ENCODE measurements at regions not wholly inside any gene's neighbourhood (a gene's known extent, or its start where the extent isn't known, plus 50 kb on each side); places are given as distances from the start of the nearest gene placed in this dataset.
"Not testable (repeated sequence)": the region's sequence is repeated elsewhere in the genome, so short reads cannot be mapped to it uniquely, and the experiment has no call there.

GRCh38 chr1:147348592-147348991 is 106.1 kb downstream of the CHD1L start:
- H3K9me3 ChIP-seq (ENCODE audit: control insufficient read depth in 1 of 2, insufficient read depth in 1 of 2, low read depth in 1 of 2, low read length in 2 of 2); H3K9me2 ChIP-seq (ENCODE audit: insufficient read depth); H3K27me3 ChIP-seq (ENCODE audit: insufficient read depth, low read length); H3K27ac ChIP-seq (ENCODE audit: low read depth, low read length); H3K4me3 ChIP-seq (replicated peaks in 1 of 2; ENCODE audit: low read depth in 1 of 2, low read length in 2 of 2); H3K4me2 ChIP-seq (ENCODE audit: low read length); DNase-seq (ENCODE audit: low read depth, low spot score); H4K20me1 ChIP-seq (ENCODE audit: insufficient read depth); H2AFZ ChIP-seq (ENCODE audit: low read depth, low read length, poor library complexity, severe bottlenecking); H3K79me2 ChIP-seq (ENCODE audit: insufficient read depth, low read length); POLR2A ChIA-PET; ATAC-seq; H3K9ac ChIP-seq (ENCODE audit: low read length); intact Hi-C loops (cut with micrococcal nuclease); CTCF ChIA-PET; BruUV-seq (replicated peaks); H3K4me1 ChIP-seq (ENCODE audit: control insufficient read depth in 1 of 2, insufficient read depth in 2 of 2, low read length in 2 of 2); H3K36me3 ChIP-seq (ENCODE audit: control insufficient read depth in 1 of 2, insufficient read depth in 2 of 2, low read length in 2 of 2); RAD21 ChIA-PET (ENCODE audit: low non-redundant PET in 1 of 2, low total read pairs in 2 of 2, uncharacterized antibody in 2 of 2, unreplicated experiment in 2 of 2): not testable (repeated sequence)

DNA sequence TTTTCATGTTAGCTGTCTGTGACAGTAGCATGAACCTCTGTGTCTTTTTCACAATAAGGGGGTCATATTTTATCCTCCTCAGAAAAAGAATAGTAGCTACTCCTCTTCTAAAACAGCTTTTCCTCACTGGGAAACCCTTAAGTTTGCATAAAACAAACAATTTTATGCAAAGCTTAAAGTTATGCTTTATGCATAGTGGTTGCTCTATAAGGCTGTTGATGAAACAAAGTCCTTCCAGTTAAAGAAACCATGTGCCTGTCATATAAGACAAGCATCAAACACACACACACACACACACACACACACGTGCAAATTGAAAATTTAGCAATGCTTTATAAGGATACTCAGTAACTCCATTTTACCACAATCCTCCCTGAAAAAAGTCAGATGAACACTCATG is 107.0 kb downstream of the CHD1L start:
- no peak overlapping the region for H3K9ac ChIP-seq (ENCODE audit: low read length)
- H3K4me2 ChIP-seq (ENCODE audit: low read length) = no peak overlapping the region
- no peaks in the 10 kb centered on the region for H3K36me3 ChIP-seq (ENCODE audit: control insufficient read depth in 1 of 2, insufficient read depth in 2 of 2, low read length in 2 of 2)
- H4K20me1 ChIP-seq (ENCODE audit: insufficient read depth) = no peaks in the 10 kb centered on the region
- H3K4me3 ChIP-seq (replicated peaks in 1 of 2; ENCODE audit: low read depth in 1 of 2, low read length in 2 of 2) = no peak overlapping the region
- CTCF ChIA-PET = no interaction called here
- intact Hi-C loops (cut with micrococcal nuclease) = no loop called here
- POLR2A ChIA-PET = no interaction called here
- no peak for ATAC-seq
- no peak overlapping the region for H3K27ac ChIP-seq (ENCODE audit: low read depth, low read length)
- H3K9me2 ChIP-seq (ENCODE audit: insufficient read depth) = no peaks in the 10 kb centered on the region
- no TSS peak for BruUV-seq (replicated peaks)
- H3K4me1 ChIP-seq (ENCODE audit: control insufficient read depth in 1 of 2, insufficient read depth in 2 of 2, low read length in 2 of 2) = no peaks in the 10 kb centered on the region
- DNase-seq (ENCODE audit: low read depth, low spot score) = no peak
- H3K27me3 ChIP-seq (ENCODE audit: insufficient read depth, low read length) = no peaks in the 10 kb centered on the region
- no peaks in the 10 kb centered on the region for H3K9me3 ChIP-seq (ENCODE audit: control insufficient read depth in 1 of 2, insufficient read depth in 1 of 2, low read depth in 1 of 2, low read length in 2 of 2)
- no peaks in the 10 kb centered on the region for H3K79me2 ChIP-seq (ENCODE audit: insufficient read depth, low read length)
- no peak overlapping the region for H2AFZ ChIP-seq (ENCODE audit: low read depth, low read length, poor library complexity, severe bottlenecking)
- RAD21 ChIA-PET (ENCODE audit: low non-redundant PET in 1 of 2, low total read pairs in 2 of 2, uncharacterized antibody in 2 of 2, unreplicated experiment in 2 of 2) = no interaction called here
- no peak for TF ChIP-seq ELF1 (IDR thresholded peaks at IDR 0.05; ENCODE audit: borderline replicate concordance, low read depth)
- TF ChIP-seq, protein P1, sequence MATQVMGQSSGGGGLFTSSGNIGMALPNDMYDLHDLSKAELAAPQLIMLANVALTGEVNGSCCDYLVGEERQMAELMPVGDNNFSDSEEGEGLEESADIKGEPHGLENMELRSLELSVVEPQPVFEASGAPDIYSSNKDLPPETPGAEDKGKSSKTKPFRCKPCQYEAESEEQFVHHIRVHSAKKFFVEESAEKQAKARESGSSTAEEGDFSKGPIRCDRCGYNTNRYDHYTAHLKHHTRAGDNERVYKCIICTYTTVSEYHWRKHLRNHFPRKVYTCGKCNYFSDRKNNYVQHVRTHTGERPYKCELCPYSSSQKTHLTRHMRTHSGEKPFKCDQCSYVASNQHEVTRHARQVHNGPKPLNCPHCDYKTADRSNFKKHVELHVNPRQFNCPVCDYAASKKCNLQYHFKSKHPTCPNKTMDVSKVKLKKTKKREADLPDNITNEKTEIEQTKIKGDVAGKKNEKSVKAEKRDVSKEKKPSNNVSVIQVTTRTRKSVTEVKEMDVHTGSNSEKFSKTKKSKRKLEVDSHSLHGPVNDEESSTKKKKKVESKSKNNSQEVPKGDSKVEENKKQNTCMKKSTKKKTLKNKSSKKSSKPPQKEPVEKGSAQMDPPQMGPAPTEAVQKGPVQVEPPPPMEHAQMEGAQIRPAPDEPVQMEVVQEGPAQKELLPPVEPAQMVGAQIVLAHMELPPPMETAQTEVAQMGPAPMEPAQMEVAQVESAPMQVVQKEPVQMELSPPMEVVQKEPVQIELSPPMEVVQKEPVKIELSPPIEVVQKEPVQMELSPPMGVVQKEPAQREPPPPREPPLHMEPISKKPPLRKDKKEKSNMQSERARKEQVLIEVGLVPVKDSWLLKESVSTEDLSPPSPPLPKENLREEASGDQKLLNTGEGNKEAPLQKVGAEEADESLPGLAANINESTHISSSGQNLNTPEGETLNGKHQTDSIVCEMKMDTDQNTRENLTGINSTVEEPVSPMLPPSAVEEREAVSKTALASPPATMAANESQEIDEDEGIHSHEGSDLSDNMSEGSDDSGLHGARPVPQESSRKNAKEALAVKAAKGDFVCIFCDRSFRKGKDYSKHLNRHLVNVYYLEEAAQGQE (IDR thresholded peaks at IDR 0.05; ENCODE audit: low read depth) = no peak
- TF ChIP-seq CBX3 (IDR thresholded peaks at IDR 0.05; ENCODE audit: low read depth) = no peak
- no peak for TF ChIP-seq TCF7L2 (IDR thresholded peaks at IDR 0.05; ENCODE audit: borderline replicate concordance, extremely low read depth, insufficient read depth, insufficient read length)
- no peak for TF ChIP-seq FOSL1 (IDR thresholded peaks at IDR 0.05; ENCODE audit: low read depth)
- TF ChIP-seq ATF3 (IDR thresholded peaks at IDR 0.05) = no peak
- TF ChIP-seq SP1 (IDR thresholded peaks at IDR 0.05; ENCODE audit: low read depth) = no peak
- no peak for TF ChIP-seq ZNF274 (IDR thresholded peaks at IDR 0.05; ENCODE audit: low read depth, low read length)
- no peak for TF ChIP-seq SRF (IDR thresholded peaks at IDR 0.05; ENCODE audit: low read depth)
- no peak for TF ChIP-seq ZFX (IDR thresholded peaks at IDR 0.05)
- TF ChIP-seq, protein P2, sequence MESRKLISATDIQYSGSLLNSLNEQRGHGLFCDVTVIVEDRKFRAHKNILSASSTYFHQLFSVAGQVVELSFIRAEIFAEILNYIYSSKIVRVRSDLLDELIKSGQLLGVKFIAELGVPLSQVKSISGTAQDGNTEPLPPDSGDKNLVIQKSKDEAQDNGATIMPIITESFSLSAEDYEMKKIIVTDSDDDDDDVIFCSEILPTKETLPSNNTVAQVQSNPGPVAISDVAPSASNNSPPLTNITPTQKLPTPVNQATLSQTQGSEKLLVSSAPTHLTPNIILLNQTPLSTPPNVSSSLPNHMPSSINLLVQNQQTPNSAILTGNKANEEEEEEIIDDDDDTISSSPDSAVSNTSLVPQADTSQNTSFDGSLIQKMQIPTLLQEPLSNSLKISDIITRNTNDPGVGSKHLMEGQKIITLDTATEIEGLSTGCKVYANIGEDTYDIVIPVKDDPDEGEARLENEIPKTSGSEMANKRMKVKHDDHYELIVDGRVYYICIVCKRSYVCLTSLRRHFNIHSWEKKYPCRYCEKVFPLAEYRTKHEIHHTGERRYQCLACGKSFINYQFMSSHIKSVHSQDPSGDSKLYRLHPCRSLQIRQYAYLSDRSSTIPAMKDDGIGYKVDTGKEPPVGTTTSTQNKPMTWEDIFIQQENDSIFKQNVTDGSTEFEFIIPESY (IDR thresholded peaks at IDR 0.05; ENCODE audit: extremely low read depth, insufficient replicate concordance, low read length) = no peak
- no peak for TF ChIP-seq EGR1 (IDR thresholded peaks at IDR 0.05; ENCODE audit: low read depth)
- TF ChIP-seq JUND (IDR thresholded peaks at IDR 0.05) = no peak
- TF ChIP-seq YY1 (IDR thresholded peaks at IDR 0.05; ENCODE audit: extremely low read depth, insufficient replicate concordance, low read depth, low read length) = no peak
- no peak for TF ChIP-seq SIN3A (IDR thresholded peaks at IDR 0.05; ENCODE audit: low read depth)
- no peak for TF ChIP-seq MAX (IDR thresholded peaks at IDR 0.05)
